Adrenal gland (tissue), 9 donors: ENCODE measurements at regions not wholly inside any gene's neighbourhood (a gene's known extent, or its start where the extent isn't known, plus 50 kb on each side); places are given as distances from the start of the nearest gene placed in this dataset.

Experiments
- DNase-seq, 7 donors: peaks; one replicate each; pipeline ENCODE4 v3.0.0-alpha.2; 2019 to 2020
- H3K27ac ChIP-seq, 5 donors: fragments of 200-600 bp; sonication (generic) in 4 of 5; 1 replicate in 3 of 5; 2 replicates in 2 of 5; pipeline versions ENCODE4 v1.5.1 to v1.8.0; 2016 to 2020; ENCODE audit warnings: mild to moderate bottlenecking in 1 of 5
- H3K27me3 ChIP-seq: fragments of 200-600 bp; 2 replicates; pipeline ENCODE4 v1.8.0; 2021
- H3K36me3 ChIP-seq, 2 donors: fragments of 200-600 bp; replicated peaks in 1 of 2; 1 replicate in 1 of 2; 2 replicates in 1 of 2; pipeline versions ENCODE4 v1.5.1 to v1.8.0; 2018 to 2022
- H3K4me1 ChIP-seq, 2 donors: fragments of 200-600 bp; replicated peaks in 1 of 2; 1 replicate in 1 of 2; 2 replicates in 1 of 2; pipeline versions ENCODE4 v1.5.1 to v1.8.0; 2018 to 2021
- H3K4me3 ChIP-seq, 4 donors: fragments of 200-600 bp; sonication (generic) in 3 of 4; one replicate each; pipeline ENCODE4 v1.5.1; 2016 to 2018
- H3K9me3 ChIP-seq, 3 donors: fragments of 200-600 bp; sonication (generic) in 1 of 3; replicated peaks in 1 of 3; 1 replicate in 2 of 3; 2 replicates in 1 of 3; pipeline versions ENCODE4 v1.5.1 to v1.8.0; 2016 to 2021
- CTCF ChIP-seq, 6 experiments: fragments of 450-650 bp in 4 of 6; fragments of 200-600 bp in 2 of 6; sonication (generic) in 1 of 6; IDR thresholded peaks; 1 replicate in 5 of 6; 2 replicates in 1 of 6; pipeline versions ENCODE4 v1.5.1 to v1.8.0; 2016 to 2021; ENCODE audit warnings: antibody characterized with exemption in 6 of 6, mild to moderate bottlenecking in 2 of 6, moderate library complexity in 1 of 6
- POLR2A ChIP-seq, 2 donors: fragments of 450-650 bp; IDR thresholded peaks; one replicate each; pipeline ENCODE4 v1.6.1; 2017; ENCODE audit warnings: antibody characterized with exemption in 2 of 2, mild to moderate bottlenecking in 2 of 2, moderate library complexity in 1 of 2
- WGBS, 4 donors: extraction: QIAGEN DNeasy Blood & Tissue Kit in 2 of 4; methylation state at CpG; one replicate each; pipeline versions ENCODE4 v1.1.5 to v1.1.7; 2013 to 2017; 5-methylcytosine and 5-hydroxymethylcytosine counted together
- intact Hi-C, 2 donors: fragments of 100-400 bp; cut with DNase I; formaldehyde crosslinking; loops; one replicate each; pipeline versions ENCODE4 v1.14.1 to v1.15.0; 2022 to 2023
- donor health status: healthy with polysubstance abuse.
- donor health status: Bipolar disorder and iron deficiency.
- donor health status: DM: yes; HTN: yes; CAD: no.
- donor health status: DM: no; HTN: no; CAD: no.
- donor health status: DM: no; HTN: no; CAD: no.

- H3K36me3 ChIP-seq: no peaks in the 10 kb centered on the region
- intact Hi-C loops: no loop called here
- no peaks in the 10 kb centered on the region for H3K9me3 ChIP-seq
- no peak overlapping the region for H3K4me3 ChIP-seq
- TF ChIP-seq CTCF (IDR thresholded peaks at IDR 0.05) (no peak), POLR2A (IDR thresholded peaks at IDR 0.05) (no peak)
- H3K4me1 ChIP-seq: no peaks in the 10 kb centered on the region
- no peak for DNase-seq
- H3K27ac ChIP-seq: no peak overlapping the region
- no peaks in the 10 kb centered on the region for H3K27me3 ChIP-seq
- WGBS, 4 donors: 29 to 37% (median 31%) methylated on average over 4 of the region's 4 CpGs
Observed at GRCh38 chr7:31284106-31284505, 56.4 kb downstream of the NEUROD6 start.

- no peak overlapping the region for H3K4me3 ChIP-seq
- H3K9me3 ChIP-seq: no peaks in the 10 kb centered on the region
- DNase-seq: no peak
- H3K4me1 ChIP-seq: no peaks in the 10 kb centered on the region
- no peak overlapping the region for H3K27ac ChIP-seq
- intact Hi-C loops: no loop called here
- WGBS, 4 donors: 66 to 78% (median 70%) methylated on average over 5 of the region's 5 CpGs
- H3K27me3 ChIP-seq: no peaks in the 10 kb centered on the region
- TF ChIP-seq POLR2A (IDR thresholded peaks at IDR 0.05) (no peak), CTCF (IDR thresholded peaks at IDR 0.05) (no peak)
- no peaks in the 10 kb centered on the region for H3K36me3 ChIP-seq
Observed at GRCh38 chr7:31271641-31272405, 68.7 kb downstream of the NEUROD6 start.

GRCh38 chr7:31267486-31267885 lies 73.0 kb downstream of the NEUROD6 start:
- intact Hi-C loops: no loop called here
- Histone ChIP-seq H3K4me3 (no peak overlapping the region), H3K36me3 (no peaks in the 10 kb centered on the region), H3K27ac (no peak overlapping the region), H3K4me1 (no peaks in the 10 kb centered on the region), H3K9me3 (no peaks in the 10 kb centered on the region), H3K27me3 (no peaks in the 10 kb centered on the region)
- 48 to 65% (median 57%) methylated on average over 1 of the region's 1 CpG for WGBS, 4 donors
- DNase-seq: no peak
- TF ChIP-seq POLR2A (IDR thresholded peaks at IDR 0.05) (no peak), CTCF (IDR thresholded peaks at IDR 0.05) (no peak)

- H3K36me3 ChIP-seq: no peaks in the 10 kb centered on the region
- TF ChIP-seq POLR2A (IDR thresholded peaks at IDR 0.05): no peak
- TF ChIP-seq CTCF (IDR thresholded peaks at IDR 0.05): no peak
- H3K4me1 ChIP-seq: no peaks in the 10 kb centered on the region
- no peak overlapping the region for H3K4me3 ChIP-seq
- no peaks in the 10 kb centered on the region for H3K27me3 ChIP-seq
- intact Hi-C loops: no loop called here
- no peaks in the 10 kb centered on the region for H3K9me3 ChIP-seq
- WGBS, 4 donors: 49 to 60% (median 53%) methylated on average over 2 of the region's 2 CpGs
- no peak for DNase-seq
- H3K27ac ChIP-seq: no peak overlapping the region
Observed at GRCh38 chr7:31263338-31263737, 77.2 kb downstream of the NEUROD6 start.
